NT2/D1 (cell line): ENCODE measurements at regions not wholly inside any gene's neighbourhood (a gene's known extent, or its start where the extent isn't known, plus 50 kb on each side); places are given as distances from the start of the nearest gene placed in this dataset.

Experiments
- SUZ12 ChIP-seq: IDR thresholded peaks from 2 replicates; pipeline ENCODE4 v1.6.1; 2011; ENCODE audit not compliant: insufficient read length, insufficient read depth; ENCODE audit errors: extremely low read depth
- YY1 ChIP-seq: IDR thresholded peaks from 2 replicates; pipeline ENCODE4 v1.6.1; 2011; ENCODE audit not compliant: insufficient read length, insufficient read depth
- ZNF274 ChIP-seq: IDR thresholded peaks from 2 replicates; pipeline ENCODE4 v1.6.1; 2011; ENCODE audit warnings: mild to moderate bottlenecking, low read depth, low read length

DNA sequence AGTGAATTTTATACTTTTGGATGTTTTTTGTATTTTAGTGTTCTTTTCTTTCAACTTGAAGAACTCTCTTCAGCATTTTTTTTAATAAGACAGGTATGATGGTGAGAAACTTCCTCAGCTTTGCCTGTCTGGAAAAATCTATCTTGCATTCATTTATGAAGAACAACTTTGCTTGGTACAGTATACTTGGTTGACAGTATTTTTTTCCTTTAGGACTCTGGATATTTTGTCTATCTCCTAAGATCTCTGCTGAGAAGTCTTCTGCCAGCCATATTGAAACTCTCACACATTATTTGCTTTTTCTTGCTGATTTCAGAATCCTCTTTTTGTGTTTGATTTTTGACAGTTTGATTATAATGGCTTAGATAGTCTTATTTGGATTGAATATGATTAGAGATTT, 405.0 kb upstream of the GHITM start:
- TF ChIP-seq ZNF274: no peak
- TF ChIP-seq YY1: no peak
- no peak for TF ChIP-seq SUZ12
